HG03103 (cell line): ENCODE measurements at regions not wholly inside any gene's neighbourhood (a gene's known extent, or its start where the extent isn't known, plus 50 kb on each side); places are given as distances from the start of the nearest gene placed in this dataset.
A peak's percentile ranks its signal among the peaks of the same experiment; 100 is the strongest.

Source experiments
- ATAC-seq: cut with Tn5 transposase; IDR thresholded peaks from one replicate; pipeline ENCODE4 v1.9.1; 2021; ENCODE audit warnings: low read depth; ENCODE audit not compliant: unreplicated experiment

- no peak for ATAC-seq
Measured at GRCh38 chr1:81583878-81584277, 216.9 kb upstream of the ADGRL2 start.

GRCh38 chr1:81582467-81582986 is 218.2 kb upstream of the ADGRL2 start:
- ATAC-seq: no peak

GRCh38 chr1:81578867-81579266 is 221.9 kb upstream of the ADGRL2 start:
- ATAC-seq: no peak

- no peak for ATAC-seq
Measured at GRCh38 chr1:81577004-81577697, 223.6 kb upstream of the ADGRL2 start.

DNA sequence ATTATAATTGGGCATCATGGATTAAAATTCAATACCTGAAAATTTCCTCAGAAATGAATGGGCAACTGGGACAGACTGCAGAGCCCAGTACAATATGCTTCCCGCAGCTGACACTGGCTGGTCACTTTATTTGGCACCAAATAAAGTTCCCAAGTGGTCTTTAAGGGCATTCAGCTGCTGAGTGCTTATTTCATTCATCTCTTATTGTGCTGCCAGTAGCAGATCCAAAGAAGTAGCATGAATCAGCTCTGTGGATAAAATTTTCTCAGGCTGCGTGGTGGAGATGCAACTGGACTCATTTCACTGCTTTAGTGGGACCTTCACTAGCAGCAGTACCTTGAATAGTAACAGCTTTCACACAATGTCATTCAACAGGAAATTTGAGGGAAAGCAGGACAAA is 226.3 kb upstream of the ADGRL2 start:
- no peak for ATAC-seq

GRCh38 chr1:81573458-81573857 is 227.3 kb upstream of the ADGRL2 start:
- no peak for ATAC-seq

GRCh38 chr1:81571946-81572345 is 228.8 kb upstream of the ADGRL2 start:
- no peak for ATAC-seq

DNA sequence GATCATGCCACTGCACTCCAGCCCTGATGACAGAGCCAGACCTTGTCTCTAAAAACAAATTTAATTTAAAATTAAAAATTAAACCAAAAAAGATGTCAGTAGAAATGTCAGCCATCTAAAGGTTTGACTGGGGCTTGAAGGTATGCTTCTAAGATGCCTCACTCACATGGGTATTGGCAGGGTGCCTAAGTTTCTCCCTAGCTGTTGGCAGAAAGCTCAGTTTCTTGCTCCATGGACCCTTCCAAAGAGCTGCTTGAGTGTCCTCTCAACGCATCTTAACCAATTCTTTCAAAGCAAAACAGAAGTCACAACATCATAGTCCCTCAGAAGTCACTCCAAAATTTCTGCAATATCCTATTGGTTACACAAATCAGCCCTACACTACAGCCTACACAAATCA is 231.0 kb upstream of the ADGRL2 start:
- ATAC-seq: no peak

DNA sequence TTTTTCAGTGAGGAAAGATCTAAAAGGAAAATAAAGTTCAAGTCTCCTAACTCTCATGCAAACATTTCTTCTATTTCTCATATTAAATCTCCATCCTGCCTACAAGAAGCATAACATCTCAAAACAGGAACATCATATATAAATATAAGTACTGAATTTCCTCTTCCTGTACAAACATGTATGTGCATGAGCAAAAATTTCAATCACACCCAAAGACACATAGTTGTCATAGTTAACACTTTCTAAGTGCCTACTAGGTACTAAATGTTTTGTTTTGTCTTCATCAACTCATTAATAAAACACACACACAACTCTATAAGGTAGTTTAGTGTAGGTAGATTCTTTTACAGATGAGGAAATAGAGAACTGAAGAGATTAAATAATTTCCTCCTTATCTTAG is 237.1 kb upstream of the ADGRL2 start:
- ATAC-seq: no peak

DNA sequence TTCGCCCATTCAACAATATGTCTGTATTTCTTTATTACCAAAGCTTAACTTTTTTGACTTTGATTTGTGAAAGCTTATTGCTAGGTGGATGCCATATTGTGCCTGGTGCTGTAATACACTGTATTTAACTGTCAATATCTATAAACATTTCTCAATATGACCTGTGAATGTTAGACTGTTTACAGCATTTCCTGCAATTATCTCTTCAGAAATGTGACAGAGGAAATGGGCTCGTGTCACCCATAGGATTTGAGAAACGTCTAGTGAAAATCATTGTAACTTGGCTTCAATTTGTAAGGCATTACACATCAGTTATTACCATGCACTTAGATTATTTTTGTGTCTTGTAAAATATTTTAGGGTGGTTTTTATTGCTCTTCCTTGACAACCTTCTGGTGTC is 237.8 kb upstream of the ADGRL2 start:
- ATAC-seq: no peak

DNA sequence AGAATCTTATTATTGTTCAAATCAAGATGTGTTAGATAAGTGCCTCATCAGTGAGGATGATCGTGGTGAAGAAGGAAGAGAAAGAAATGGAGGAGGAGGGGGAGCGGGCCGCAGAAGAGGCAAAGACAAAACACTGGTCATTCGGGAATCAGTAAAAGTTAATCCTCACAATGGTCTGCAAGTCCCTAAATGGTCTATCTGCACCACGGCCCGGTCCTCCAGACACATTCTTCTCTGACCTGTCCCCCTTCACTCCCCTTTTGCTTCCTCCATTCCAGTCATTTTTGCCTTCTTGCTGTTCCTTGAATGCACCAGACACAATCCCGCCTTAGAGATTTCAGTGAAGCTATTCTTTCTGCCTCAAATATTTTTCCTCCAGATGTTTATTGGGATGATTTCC is 240.1 kb upstream of the ADGRL2 start:
- no peak for ATAC-seq

- ATAC-seq: no peak
Measured at GRCh38 chr1:81559662-81560350, 240.9 kb upstream of the ADGRL2 start.

DNA sequence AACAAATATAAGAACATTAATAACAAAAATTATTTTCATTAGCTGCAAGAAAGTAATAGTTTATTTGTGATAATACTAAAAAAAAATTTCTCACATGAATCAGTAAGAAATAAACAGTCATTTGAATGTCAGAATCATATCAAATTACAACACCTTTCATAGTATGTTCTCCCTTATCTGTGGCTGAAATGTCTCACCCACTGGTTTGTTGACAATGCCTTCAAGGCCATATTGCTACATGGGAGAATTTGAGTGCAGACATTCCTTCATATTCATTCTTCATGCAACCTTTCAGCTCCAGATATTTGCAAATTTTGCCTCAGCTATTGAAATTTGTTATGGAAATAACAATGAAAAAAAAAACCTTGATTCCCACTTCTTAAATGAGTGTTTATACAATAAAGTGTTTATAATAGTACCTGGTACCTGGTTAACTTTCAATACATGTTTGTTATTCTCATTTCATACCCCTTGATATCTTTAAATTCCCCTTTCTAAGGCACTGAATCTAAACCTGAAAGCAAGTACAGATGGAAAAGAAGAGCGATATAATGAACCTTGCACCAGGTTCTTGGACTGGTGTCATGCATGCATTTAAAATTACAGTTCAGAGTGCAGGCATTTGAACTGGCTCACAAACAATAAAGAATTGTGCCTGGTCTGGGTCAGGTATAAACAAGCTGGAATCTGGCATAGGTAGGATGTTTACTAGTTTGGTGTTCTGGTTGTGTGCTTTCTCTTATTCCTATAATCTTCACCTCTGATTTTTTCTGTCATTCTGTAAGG is 242.2 kb upstream of the ADGRL2 start:
- ATAC-seq: no peak

GRCh38 chr1:81556968-81557367 is 243.8 kb upstream of the ADGRL2 start:
- ATAC-seq: no peak

- ATAC-seq: no peak
Measured at GRCh38 chr1:81554534-81554933, 246.2 kb upstream of the ADGRL2 start.

DNA sequence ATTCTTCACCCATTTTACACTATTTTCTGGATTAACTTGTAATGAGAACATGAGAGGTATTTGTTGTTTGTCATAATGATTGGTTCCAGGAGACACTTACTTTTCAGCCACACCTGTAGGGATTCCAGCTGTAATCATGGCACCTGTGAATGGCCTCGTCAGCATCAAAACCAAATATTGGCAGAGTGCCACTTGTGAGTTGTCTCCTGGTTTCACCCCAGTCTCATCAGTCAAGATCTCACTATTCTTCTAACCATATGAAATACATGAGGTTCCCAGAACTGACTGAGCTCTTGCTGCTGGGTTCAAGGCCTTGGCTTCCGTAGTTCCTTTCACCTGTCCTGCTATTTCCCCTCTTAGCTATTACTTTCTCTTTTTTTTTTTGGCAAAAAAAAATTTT is 246.6 kb upstream of the ADGRL2 start:
- no peak for ATAC-seq

DNA sequence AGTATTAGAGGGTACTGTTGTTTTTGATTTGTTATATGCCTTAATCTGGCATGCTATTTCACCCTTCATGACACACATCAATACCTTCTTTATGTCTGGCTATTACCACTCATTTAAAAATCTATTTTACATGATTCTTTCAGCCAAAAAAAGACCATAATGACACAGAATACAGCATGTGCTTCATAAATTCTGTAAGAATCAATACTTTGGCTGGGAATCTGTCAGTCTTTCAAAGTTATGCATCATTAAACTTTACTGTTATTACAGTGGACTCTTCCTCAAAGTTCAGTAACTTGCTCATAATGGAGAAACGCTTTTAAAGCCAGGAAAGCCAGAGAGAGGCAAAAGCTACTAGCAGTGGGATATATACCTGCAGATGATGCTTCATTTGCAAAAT is 247.2 kb upstream of the ADGRL2 start:
- no peak for ATAC-seq

- ATAC-seq: no peak
Measured at GRCh38 chr1:81551946-81552345, 248.8 kb upstream of the ADGRL2 start.

- no peak for ATAC-seq
Measured at GRCh38 chr1:81550753-81551152, 250.0 kb upstream of the ADGRL2 start.

GRCh38 chr1:81549588-81550127 is 251.1 kb upstream of the ADGRL2 start:
- peak; percentile 34 for ATAC-seq

DNA sequence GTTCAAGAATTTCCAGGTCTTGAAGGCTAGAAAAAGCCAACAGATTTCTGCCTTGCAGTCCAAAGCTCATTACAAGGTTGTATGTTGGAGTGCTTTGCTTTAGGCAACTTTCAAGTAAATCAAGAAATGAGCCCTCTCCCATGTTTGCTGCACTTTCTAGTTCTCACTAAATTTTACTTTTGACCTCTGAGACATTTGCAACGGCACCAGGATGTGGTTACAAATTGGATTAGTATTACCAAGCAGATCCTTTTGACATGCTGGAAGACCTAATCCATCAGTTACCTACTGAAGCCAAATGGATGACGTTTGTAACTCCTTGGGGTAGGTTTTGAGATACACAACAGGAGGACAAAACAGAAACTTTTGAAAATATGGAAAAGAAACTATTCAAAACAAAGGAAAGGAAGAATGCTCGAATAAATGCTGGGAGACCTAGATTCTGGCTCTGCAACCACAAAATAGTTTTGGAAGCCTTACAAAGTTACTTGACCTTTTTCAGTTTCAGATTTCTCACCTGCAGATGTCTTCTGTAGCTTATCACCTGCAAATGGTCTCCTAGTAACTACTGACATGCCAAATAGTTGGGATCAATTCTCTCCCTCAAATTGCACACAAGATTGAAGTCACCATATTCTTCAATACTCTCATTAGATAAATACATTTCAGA is 251.7 kb upstream of the ADGRL2 start:
- peak; percentile 49 for ATAC-seq
